ENCODE measurements at regions not wholly inside any gene's neighbourhood (a gene's known extent, or its start where the extent isn't known, plus 50 kb on each side); places are given as distances from the start of the nearest gene placed in this dataset.

DNA sequence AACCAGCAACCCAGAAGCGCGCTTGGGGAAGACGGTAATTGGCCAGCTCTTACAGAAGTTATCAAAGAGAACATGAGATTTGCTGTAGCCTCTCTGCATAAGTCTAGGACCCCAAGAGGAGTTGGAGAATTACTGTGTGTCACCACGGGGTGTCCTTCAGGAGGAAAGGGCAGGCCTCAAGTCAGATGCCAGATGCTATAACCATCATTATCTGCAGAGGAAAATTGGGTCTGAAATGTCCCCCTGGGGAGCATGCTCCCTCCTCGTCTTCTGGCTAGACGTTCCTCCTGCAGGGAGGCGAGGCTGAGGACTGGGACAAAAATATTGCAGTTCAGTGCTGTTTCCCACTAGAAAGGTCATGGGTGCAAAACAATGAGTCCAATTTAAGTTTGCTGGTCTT lies 380.5 kb upstream of the CFAP20DC start:
- TF ChIP-seq, protein P1, sequence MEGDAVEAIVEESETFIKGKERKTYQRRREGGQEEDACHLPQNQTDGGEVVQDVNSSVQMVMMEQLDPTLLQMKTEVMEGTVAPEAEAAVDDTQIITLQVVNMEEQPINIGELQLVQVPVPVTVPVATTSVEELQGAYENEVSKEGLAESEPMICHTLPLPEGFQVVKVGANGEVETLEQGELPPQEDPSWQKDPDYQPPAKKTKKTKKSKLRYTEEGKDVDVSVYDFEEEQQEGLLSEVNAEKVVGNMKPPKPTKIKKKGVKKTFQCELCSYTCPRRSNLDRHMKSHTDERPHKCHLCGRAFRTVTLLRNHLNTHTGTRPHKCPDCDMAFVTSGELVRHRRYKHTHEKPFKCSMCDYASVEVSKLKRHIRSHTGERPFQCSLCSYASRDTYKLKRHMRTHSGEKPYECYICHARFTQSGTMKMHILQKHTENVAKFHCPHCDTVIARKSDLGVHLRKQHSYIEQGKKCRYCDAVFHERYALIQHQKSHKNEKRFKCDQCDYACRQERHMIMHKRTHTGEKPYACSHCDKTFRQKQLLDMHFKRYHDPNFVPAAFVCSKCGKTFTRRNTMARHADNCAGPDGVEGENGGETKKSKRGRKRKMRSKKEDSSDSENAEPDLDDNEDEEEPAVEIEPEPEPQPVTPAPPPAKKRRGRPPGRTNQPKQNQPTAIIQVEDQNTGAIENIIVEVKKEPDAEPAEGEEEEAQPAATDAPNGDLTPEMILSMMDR (IDR thresholded peaks at IDR 0.05): no peak
- no peak for TF ChIP-seq POLR2A (IDR thresholded peaks at IDR 0.05)

Measured in heart left ventricle (tissue), 13 donors.